ENCODE measurements at regions not wholly inside any gene's neighbourhood (a gene's known extent, or its start where the extent isn't known, plus 50 kb on each side); places are given as distances from the start of the nearest gene placed in this dataset.

DNA sequence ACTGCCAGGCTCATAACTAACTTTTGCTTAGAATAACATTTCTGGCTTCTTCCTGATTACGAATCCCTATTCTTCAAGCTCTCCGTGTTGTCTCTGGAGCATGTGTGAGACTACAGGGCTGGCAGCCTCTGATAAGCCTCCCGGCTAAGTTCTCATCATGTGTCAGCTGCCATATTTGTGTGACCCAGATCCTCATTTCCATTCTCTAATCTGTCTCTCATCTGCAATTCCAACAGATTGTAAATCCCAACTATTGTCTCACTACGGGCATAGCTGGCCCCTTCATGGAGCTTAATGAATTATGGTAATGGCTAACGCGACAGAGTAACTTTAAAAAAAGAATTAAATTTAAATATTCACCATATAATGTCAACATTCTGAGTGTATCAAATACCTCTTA lies 165.4 kb downstream of the CMPK2 start:
- no peak for TF ChIP-seq PATZ1 (CRISPR knock-in tag; IDR thresholded peaks at IDR 0.05; ENCODE audit: borderline replicate concordance)
- no peak for TF ChIP-seq RARB (CRISPR knock-in tag; IDR thresholded peaks at IDR 0.05)
- no peak for TF ChIP-seq TSHZ2 (CRISPR knock-in tag; IDR thresholded peaks at IDR 0.05)
- no peak for TF ChIP-seq SNAI2 (CRISPR knock-in tag; IDR thresholded peaks at IDR 0.05)
- TF ChIP-seq ZFP30 (CRISPR knock-in tag; IDR thresholded peaks at IDR 0.05) = no peak

DNA sequence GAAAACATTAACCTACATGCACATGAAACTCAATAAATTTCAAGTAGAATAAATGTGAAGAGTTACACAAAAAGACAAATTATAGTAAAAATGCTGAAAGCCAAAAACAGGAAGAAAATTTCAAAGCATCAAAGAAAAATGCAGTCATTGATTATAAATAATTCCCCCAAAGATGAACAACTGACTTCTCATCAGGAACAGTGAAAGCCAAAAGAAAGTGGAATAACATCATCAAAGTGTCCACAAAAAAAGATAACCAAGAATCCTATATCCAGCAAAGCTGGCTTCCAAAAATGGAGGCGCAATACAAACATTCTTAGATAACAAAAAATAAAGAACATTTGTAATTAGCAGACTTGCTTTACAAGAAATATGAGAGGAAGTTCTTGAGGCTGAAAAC lies 161.6 kb downstream of the CMPK2 start:
- ATAC-seq = no peak
- no peak for TF ChIP-seq ESRRG (CRISPR knock-in tag; IDR thresholded peaks at IDR 0.05)
- TF ChIP-seq CSRNP3 (CRISPR knock-in tag; IDR thresholded peaks at IDR 0.05) = no peak
- TF ChIP-seq TCF4 (CRISPR knock-in tag; IDR thresholded peaks at IDR 0.05; ENCODE audit: borderline replicate concordance) = no peak
- no peak for TF ChIP-seq BACH2 (CRISPR knock-in tag; IDR thresholded peaks at IDR 0.05; ENCODE audit: borderline replicate concordance)
- TF ChIP-seq SNAI2 (CRISPR knock-in tag; IDR thresholded peaks at IDR 0.05) = no peak
- no peak for TF ChIP-seq OSR1 (CRISPR knock-in tag; IDR thresholded peaks at IDR 0.05)
- no peak for TF ChIP-seq PPARA (CRISPR knock-in tag; IDR thresholded peaks at IDR 0.05; ENCODE audit: borderline replicate concordance)
- TF ChIP-seq TOX (CRISPR knock-in tag; IDR thresholded peaks at IDR 0.05; ENCODE audit: borderline replicate concordance) = no peak
- no peak for TF ChIP-seq CREB5 (CRISPR knock-in tag; IDR thresholded peaks at IDR 0.05; ENCODE audit: low read depth)
- no peak for TF ChIP-seq ZFP3 (CRISPR knock-in tag; IDR thresholded peaks at IDR 0.05)
- TF ChIP-seq ZFP30 (CRISPR knock-in tag; IDR thresholded peaks at IDR 0.05) = no peak
- no peak for TF ChIP-seq ZNF565 (CRISPR knock-in tag; conservative IDR thresholded peaks at IDR 0.05; ENCODE audit: low read depth)
- no peak for TF ChIP-seq CSDC2 (CRISPR knock-in tag; IDR thresholded peaks at IDR 0.05)

More for the DNA sequence above, 165.4 kb downstream of the CMPK2 start:
- ATAC-seq = no peak

GRCh38 chr2:6721395-6721794 lies 144.3 kb downstream of the CMPK2 start:
- TF ChIP-seq CSRNP3 (CRISPR knock-in tag; IDR thresholded peaks at IDR 0.05) = no peak
- no peak for TF ChIP-seq BACH2 (CRISPR knock-in tag; IDR thresholded peaks at IDR 0.05; ENCODE audit: borderline replicate concordance)
- TF ChIP-seq ZNF8 (CRISPR knock-in tag; IDR thresholded peaks at IDR 0.05) = no peak
- TF ChIP-seq GLIS3 (CRISPR knock-in tag; IDR thresholded peaks at IDR 0.05) = no peak
- no peak for TF ChIP-seq PATZ1 (CRISPR knock-in tag; IDR thresholded peaks at IDR 0.05; ENCODE audit: borderline replicate concordance)
- no peak for TF ChIP-seq CREB5 (CRISPR knock-in tag; IDR thresholded peaks at IDR 0.05; ENCODE audit: low read depth)
- TF ChIP-seq OSR1 (CRISPR knock-in tag; IDR thresholded peaks at IDR 0.05) = no peak
- TF ChIP-seq ISL1 (CRISPR knock-in tag; IDR thresholded peaks at IDR 0.05) = no peak
- no peak for TF ChIP-seq TOX (CRISPR knock-in tag; IDR thresholded peaks at IDR 0.05; ENCODE audit: borderline replicate concordance)
- no peak for TF ChIP-seq ZC3H10 (CRISPR knock-in tag; IDR thresholded peaks at IDR 0.05)
- TF ChIP-seq ZNF70 (CRISPR knock-in tag; IDR thresholded peaks at IDR 0.05) = no peak
- no peak for TF ChIP-seq PPARA (CRISPR knock-in tag; IDR thresholded peaks at IDR 0.05; ENCODE audit: borderline replicate concordance)

More at GRCh38 chr2:6721395-6721794, 144.3 kb downstream of the CMPK2 start:
- ATAC-seq = no peak

All from SK-N-SH treated with all-trans-retinoic acid at 6 μM for 48 hours (cell line).